GM12873 (cell line): ENCODE measurements at regions not wholly inside any gene's neighbourhood (a gene's known extent, or its start where the extent isn't known, plus 50 kb on each side); places are given as distances from the start of the nearest gene placed in this dataset.

ENCODE experiments used
- CTCF ChIP-seq: IDR thresholded peaks from 2 replicates; pipeline ENCODE4 v1.5.1; 2012; ENCODE audit warnings: low read depth, mild to moderate bottlenecking, moderate library complexity, low read length, control low read depth; ENCODE audit not compliant: insufficient read depth; ENCODE audit errors: missing control alignments

GRCh38 chr5:124922255-124922975 is 176.0 kb upstream of the ZNF608 start:
- TF ChIP-seq CTCF: no peak

DNA sequence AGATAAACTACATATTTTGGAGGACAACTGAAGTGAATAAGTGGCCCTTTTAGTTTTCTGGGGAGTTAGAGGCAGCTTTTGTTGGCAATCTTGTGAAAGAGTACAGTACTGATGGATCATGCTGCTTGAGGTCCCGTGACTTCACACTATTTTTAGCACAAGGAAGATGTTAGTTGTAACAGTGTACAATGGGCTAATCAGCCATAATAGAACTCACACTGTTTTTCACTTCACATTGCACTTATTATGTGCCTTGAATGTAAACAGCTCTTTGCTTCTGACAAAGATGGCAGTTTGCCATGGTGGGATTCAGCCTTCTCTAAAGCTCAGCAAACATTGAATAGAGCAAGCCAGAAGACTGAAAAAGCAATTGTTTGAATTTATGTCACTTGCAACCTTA is 176.7 kb upstream of the ZNF608 start:
- no peak for TF ChIP-seq CTCF

GRCh38 chr5:124924729-124925128 is 178.3 kb upstream of the ZNF608 start:
- no peak for TF ChIP-seq CTCF

- TF ChIP-seq CTCF: no peak
Observed at GRCh38 chr5:124927735-124928134, 181.3 kb upstream of the ZNF608 start.

DNA sequence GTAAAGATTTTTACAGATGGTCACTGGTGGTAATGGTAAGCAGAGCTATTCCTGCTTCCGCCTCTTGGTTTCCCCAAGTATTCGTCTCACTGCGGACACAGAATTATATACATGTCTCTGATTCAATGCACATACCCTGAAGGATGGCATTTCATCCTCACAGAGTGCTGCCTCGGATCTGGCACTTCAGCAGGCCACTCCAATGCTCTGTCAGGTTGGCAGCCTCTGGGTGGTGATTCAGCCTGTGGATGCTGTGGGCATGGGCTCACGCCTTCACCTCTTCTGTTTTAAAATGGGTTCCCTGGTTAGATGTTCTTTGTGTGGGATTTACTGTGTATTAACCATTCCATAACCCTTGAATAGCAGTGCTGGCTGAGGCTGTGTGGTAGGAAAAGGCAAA is 182.6 kb upstream of the ZNF608 start:
- no peak for TF ChIP-seq CTCF

DNA sequence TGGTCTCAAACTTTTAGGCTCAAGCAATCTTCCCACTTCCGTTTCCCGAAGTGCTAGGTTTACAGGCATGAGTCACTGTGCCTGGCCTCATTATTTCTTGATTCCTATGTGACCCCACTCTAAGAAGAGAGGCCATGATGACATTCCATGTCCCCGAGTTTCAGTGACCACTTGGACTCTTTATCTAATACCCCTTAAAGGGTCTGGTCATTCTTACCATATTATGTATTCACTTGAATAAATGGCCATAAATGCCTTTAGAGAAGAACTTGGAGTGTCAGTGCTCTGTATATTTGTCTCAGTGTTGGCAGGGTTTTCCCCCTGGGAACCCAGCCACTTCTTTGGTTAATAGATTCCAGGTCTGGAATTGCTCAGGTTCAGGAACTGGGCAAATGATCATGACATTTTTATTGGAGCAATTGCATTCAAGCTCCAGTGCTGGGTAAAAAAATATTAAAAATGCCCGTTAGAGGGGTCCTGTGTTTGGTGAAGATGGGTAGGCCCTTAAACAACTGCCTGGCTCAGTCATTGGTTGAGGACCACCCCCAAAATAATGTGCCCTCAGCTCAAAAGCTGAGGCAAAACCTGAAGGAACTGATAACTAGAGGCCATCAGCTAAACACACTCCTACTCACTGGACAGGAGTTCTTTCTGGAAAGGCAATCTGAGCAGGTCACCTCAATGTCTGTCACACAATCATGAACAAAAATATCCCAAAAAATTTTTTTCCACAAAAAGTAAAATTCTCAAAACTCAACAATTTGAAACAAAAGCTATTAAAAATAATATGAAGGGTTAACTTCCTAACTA is 186.6 kb upstream of the ZNF608 start:
- TF ChIP-seq CTCF: no peak

GRCh38 chr5:124935065-124935464 is 188.6 kb upstream of the ZNF608 start:
- TF ChIP-seq CTCF: no peak
